Esophagus mucosa (tissue), 1 donor: ENCODE measurements at regions not wholly inside any gene's neighbourhood (a gene's known extent, or its start where the extent isn't known, plus 50 kb on each side); places are given as distances from the start of the nearest gene placed in this dataset.
A peak's percentile ranks its signal among the peaks of the same experiment; 100 is the strongest.

Source experiments
- ATAC-seq: fragments of 200-7000 bp; cut with Tn5 transposase; one replicate; pipeline ENCODE4 v1.9.1; 2020
- donor health status: DM: yes; HTN: yes; CAD: no.

DNA sequence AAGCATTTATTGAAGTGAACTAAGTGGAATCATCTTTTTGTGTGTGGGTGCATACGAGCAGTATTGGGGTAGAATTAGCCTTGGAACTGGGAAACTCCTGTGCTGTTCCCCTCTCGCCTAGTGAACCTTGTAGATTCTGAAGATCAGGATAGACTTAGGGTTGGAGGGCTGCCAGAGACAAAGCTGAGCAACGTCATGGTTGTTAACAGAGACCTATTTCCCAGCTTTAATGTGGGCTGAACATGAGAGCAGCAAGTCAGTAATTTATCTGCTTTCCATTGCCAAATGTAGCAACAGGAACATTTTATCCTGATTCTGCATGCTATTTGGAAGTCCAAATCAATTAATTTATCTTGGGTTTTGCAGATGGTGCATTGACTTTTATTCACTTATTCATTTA is 246.6 kb downstream of the IL20RB start:
- ATAC-seq = no peak

DNA sequence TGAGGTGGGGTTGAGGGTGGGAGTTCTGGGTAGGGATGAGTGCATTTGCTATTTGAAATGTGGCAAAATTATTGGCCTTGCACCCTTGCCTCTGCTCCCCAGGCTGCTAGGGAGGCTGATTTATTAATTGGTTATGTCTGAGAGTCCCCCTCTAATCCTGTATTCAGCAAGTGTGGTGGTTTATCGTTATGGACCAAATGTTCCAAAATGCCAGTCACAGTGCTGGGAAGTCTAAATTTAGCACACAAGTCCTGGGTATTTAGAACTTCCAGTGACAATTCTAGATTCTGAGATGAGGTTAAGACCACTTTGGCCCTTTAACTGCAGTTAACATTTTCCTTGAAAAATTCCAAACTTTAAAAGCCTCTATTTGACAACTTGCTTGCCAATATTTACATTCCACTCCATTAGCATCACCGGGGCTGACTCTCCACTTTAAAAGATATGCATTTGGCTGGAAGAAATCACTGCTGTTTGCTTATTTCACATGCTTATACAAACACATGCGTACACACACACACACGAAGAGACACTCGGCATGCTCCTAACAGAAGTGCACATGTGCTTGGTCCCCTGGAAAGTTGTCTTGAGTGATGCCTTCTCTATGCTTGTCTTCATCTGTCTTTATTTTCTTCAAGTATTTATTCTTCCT is 247.7 kb downstream of the IL20RB start:
- no peak for ATAC-seq

DNA sequence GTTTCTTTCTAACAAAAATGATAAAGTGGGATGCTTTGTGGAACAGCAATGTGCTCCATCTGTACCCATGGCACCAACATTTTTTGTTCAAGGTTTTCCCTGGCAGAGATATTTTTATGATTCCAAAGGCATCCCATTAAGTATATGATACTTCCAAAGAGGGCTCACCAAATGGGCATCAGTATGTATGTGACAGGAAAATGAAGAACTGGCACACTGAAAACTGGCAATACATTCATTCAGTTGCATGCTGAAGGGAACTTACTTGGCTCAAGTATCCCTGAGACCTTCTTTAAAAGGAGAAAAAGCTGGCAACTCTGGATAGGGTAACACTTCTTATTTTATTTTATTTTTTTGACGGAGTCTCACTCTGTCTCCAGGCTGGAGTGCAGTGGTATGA is 249.8 kb downstream of the IL20RB start:
- no peak for ATAC-seq

DNA sequence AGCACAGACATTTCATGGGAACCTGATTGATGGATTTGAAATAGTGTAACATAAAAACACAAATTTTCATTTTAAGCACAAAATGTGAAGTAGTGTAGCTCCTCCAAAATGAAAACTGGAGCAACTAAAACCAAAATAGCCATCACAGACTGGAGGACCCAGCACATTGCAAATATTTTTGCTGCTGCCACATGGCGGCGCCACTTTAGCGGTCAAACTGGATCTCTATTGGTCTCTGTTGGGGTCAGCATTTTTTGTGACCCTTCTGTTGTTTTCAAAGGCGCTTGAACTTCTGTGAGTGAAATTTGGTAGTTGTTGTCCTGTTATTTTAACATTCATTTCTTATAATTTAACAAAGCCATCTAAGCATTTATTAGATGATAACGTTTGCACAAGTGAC is 259.9 kb downstream of the IL20RB start:
- ATAC-seq = no peak

DNA sequence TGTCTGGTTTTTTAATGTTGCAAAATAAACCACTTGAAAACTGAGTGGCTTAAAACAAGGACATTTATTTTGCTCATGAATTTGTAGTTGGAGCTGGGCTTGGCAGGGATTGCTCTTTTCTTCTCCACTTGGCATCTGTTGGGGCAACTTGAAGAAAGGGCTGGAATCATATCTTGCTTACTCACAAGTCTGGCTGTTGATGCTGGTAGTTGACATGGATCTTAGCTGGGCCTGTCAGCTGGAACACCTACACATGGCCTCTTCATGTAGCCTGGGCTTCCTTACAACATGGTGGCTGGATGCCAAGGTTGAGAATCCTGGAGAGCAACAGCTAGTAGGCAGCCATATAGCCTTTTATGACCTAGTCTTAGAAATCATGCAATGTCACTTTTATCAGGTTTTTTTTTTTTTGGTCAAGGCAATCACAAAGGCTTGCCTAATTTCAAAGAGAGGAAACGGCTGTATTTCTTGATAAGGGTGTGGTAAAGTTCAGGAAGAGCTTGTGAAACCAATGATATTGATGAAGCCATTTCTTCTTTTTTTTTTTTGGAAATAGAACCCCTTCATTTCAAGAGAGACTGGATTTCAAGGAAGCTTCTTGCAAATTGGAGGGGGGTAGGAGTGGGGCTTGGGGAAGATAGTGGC is 262.1 kb downstream of the IL20RB start:
- ATAC-seq = no peak

DNA sequence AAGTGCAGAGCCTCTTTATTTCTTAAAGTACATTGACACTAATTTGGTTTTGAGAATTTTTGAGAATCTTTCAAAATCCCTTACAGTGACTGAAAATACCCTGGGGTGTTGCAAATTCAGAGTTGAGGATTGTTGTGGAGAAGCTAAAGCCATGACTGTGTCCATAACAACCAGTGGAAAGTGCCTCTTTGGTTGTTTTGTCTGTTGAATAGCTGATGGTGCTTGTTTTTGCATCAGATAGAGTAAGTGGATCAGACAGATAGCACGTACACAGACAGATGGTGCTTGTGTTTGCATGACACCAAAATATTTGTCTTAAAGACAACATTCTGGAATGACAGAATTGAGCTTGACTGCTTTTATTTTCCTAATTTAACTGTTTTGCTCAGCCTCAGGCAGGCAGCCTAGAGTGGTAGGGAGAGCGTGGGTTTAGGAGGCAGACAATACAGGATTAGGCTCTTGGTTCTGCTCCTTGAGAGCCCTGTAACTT is 265.0 kb downstream of the IL20RB start:
- ATAC-seq = no peak

- no peak for ATAC-seq
Measured at GRCh38 chr3:137224464-137224863, 266.7 kb downstream of the IL20RB start.

- no peak for ATAC-seq
Measured at GRCh38 chr3:137242836-137243400, 285.1 kb downstream of the IL20RB start.

DNA sequence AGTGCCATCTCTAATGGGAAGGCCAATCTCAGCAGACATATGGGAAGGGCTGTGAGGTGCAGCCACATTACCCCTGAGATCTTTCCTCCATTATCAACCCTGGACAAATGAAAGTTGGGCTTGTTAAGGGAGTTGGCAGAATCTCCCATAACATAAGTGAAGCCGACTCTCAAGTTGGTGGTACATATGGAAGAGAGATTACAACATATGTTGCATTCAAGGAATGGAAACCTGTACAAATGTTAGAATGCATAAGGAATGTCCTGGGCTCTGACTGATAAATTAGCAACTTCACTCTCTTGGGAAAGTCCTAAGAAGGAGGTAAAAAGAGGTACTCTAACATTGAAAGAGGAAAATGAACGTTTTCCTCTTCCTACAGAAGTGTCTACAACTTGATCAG is 288.7 kb downstream of the IL20RB start:
- no peak for ATAC-seq

GRCh38 chr3:137249311-137249940 is 291.6 kb downstream of the IL20RB start:
- no peak for ATAC-seq

DNA sequence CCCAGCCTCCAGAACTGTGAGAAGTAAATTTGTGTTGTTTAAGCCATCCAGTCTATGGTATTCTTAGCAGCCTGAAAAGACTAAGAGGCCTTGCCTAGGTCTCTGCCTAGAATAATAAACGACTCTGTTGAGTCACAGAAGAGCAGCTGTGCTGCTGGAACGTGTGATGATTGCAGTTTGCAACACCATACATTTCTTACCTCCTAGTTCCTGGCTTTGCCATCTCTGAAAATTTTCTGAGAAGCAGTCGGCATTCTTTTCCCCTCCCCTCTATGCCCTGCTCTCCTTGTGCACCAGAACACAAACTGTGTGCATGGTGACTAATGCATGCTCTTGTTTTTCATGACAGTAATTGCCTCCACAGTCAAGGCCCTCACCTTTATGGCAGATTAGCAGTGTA is 301.3 kb downstream of the IL20RB start:
- ATAC-seq = no peak

DNA sequence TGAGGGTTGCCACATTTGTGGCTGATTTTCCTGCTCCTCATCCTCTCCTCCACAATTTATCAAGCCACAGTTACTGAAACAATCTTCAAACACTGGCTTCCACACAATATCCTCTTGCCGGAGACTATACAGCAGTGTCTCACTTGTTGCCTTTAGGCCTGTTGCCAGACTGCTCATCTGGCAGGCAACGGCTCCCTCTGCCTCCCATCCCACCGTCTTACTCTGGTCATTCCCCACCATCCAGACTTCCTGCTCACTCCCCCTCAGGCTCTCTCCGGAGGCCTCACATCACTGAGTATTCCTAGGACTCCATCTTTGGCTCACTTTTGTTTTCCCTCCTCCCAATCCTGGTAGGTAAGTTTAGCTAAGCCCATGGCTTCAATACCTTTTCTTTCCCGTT is 301.9 kb downstream of the IL20RB start:
- no peak for ATAC-seq

GRCh38 chr3:137264071-137264820 is 306.5 kb downstream of the IL20RB start:
- ATAC-seq = peak; percentile 57

GRCh38 chr3:137264843-137265330 is 307.1 kb downstream of the IL20RB start:
- no peak for ATAC-seq

- no peak for ATAC-seq
Measured at GRCh38 chr3:137282871-137283270, 325.1 kb downstream of the IL20RB start.

- no peak for ATAC-seq
Measured at GRCh38 chr3:137285924-137286323, 328.1 kb downstream of the IL20RB start.

DNA sequence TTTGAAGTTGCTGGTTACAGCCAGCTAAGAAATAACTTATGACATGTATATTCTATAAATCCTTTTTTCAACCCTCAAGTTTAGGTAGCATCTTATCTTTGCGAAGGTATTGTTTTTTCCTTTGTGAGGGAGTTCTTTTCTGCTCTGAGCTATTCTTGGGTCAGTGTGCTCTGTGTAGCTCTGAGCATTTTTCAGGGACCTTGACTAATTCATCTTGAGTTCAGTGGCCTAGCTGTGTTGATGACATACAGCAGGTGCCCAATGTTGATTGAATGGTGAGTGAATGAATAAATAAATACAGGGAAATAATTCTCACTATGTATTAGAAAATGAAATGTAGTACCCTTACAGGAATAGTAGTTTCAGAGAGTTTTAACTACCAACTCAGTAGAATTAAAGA is 335.3 kb downstream of the IL20RB start:
- ATAC-seq = no peak

DNA sequence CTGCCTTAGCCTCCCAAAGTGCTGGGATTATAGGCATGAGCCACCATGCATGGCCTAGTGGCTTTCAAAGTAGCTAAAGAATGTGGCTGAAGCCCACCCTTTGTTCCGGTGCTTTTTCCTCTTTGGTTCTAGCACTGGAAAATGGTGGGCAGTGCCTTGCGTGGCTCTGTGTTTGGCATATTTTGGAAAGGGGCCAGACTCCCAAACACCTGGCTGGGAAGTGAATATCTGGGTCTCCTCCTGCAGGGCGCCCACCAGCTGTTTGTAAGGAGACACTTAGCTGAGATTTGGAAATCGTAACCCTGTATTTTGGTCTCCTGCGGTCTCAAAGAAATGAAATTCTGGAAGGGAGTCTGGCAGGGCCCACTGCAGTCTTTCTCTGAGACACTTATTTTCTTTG is 336.4 kb downstream of the IL20RB start:
- ATAC-seq = no peak

GRCh38 chr3:137294839-137295238 is 337.1 kb downstream of the IL20RB start:
- no peak for ATAC-seq

- ATAC-seq = no peak
Measured at GRCh38 chr3:137295336-137295735, 337.6 kb downstream of the IL20RB start.

DNA sequence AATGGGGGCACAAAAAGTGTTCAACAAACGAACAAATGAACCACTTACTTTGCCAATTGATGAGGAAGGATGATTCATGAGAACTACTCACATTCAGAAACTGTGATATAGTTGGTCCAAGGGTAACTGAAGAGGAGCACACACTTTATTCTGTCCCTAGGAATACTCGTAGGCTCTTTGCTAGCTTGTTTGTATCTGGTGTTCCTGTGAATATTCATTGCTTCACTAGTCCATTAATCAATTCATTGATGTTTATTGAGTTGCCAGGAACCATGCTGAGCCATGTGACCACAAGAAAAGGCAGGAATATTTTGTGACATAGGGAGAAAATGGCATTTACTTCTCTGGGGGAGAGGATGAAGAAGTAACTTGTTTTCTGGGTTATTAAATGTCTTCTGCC is 338.3 kb downstream of the IL20RB start:
- no peak for ATAC-seq

DNA sequence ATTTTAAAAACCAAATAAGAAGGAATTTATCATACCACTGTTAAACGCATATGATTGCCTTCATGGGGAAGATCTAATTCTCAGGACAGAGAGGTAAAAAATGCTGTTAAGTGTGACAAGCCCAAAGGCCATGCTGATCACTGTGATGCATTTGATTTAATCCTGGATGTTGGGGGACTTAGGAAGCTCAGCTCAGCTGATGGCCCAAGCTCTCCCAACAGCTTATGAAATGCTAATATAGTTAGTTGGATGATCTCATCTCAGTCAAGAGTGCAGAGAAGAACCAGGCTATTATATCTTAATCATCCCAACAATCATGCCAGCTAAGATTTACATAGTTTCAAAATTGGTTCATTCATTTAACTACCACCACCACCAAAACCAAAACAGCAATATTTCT is 340.0 kb downstream of the IL20RB start:
- no peak for ATAC-seq

DNA sequence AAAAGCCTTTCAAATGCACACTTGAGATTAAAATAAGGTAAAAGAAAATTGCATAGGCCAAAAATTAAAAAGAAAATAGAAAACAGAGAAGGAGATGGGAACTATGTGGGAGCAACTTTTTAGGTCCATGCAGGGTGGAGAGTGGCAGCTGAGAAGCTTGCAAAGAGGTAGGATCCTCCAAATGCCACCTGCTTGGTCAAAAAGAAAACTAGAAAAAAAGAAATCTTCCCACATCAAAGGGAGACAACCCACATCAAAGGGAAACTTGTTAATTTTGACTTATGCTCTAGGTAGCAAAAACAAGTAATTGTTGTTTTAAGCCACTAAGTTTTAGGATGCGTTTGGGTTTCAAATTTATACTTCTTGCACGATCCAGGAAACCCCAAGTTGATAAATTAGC is 342.9 kb downstream of the IL20RB start:
- ATAC-seq = no peak
